ENCODE measurements at regions not wholly inside any gene's neighbourhood (a gene's known extent, or its start where the extent isn't known, plus 50 kb on each side); places are given as distances from the start of the nearest gene placed in this dataset.
"Not testable (repeated sequence)": the region's sequence is repeated elsewhere in the genome, so short reads cannot be mapped to it uniquely, and the experiment has no call there.

GRCh38 chr14:21788687-21789086, 115.1 kb upstream of the OR4E1 start:
- DNase-seq = not testable (repeated sequence)

- DNase-seq = not testable (repeated sequence)
Measured at GRCh38 chr14:21787242-21787641, 113.6 kb upstream of the OR4E1 start.

- no peak for DNase-seq
Measured at GRCh38 chr14:21781543-21781942, 107.9 kb upstream of the OR4E1 start.

- no peak for DNase-seq
Measured at GRCh38 chr14:21780429-21781084, 106.9 kb upstream of the OR4E1 start.

- DNase-seq = peak; percentile 86
Measured at GRCh38 chr14:21771671-21772070, 98.1 kb upstream of the OR4E1 start.

GRCh38 chr14:21768875-21769257, 95.2 kb upstream of the OR4E1 start:
- no peak for DNase-seq

- peak; percentile 63 for DNase-seq
Measured at GRCh38 chr14:21768116-21768874, 94.7 kb upstream of the OR4E1 start.

- not testable (repeated sequence) for DNase-seq
Measured at GRCh38 chr14:21760360-21760759, 86.7 kb upstream of the OR4E1 start.

- no peak for DNase-seq
Measured at GRCh38 chr14:21749306-21749868, 75.8 kb upstream of the OR4E1 start.

- DNase-seq = peak; percentile 60
Measured at GRCh38 chr14:21748869-21749303, 75.3 kb upstream of the OR4E1 start.

GRCh38 chr14:21735639-21736307, 62.2 kb upstream of the OR4E1 start:
- no peak for DNase-seq

- DNase-seq = no peak
Measured at GRCh38 chr14:21735200-21735599, 61.6 kb upstream of the OR4E1 start.

- DNase-seq = peak; percentile 66
Measured at GRCh38 chr14:21734457-21735074, 60.9 kb upstream of the OR4E1 start.

GRCh38 chr14:21729703-21730233, 56.1 kb upstream of the OR4E1 start:
- DNase-seq = no peak

GRCh38 chr14:21725250-21725649, 51.6 kb upstream of the OR4E1 start:
- DNase-seq = no peak

- no peak for DNase-seq
Measured at GRCh38 chr14:21724090-21724973, 50.7 kb upstream of the OR4E1 start.

- DNase-seq = peak; percentile 60
Measured at GRCh38 chr14:21723431-21724045, 49.9 kb upstream of the OR4E1 start.
